PC-9 (cell line): ENCODE measurements at regions not wholly inside any gene's neighbourhood (a gene's known extent, or its start where the extent isn't known, plus 50 kb on each side); places are given as distances from the start of the nearest gene placed in this dataset.

Source experiments
- BruUV-seq: library from RNA; stranded (reverse); fragments of 400-500 nt; replicated peaks from 2 replicates; lab custom pipeline; 2021; lab: Mats Ljungman, UMichigan
- CTCF ChIA-PET: fragments of 300-600 bp; sonication (Branson Sonifier 250); formaldehyde crosslinking; loops from one replicate; lab custom pipeline; 2022; ENCODE audit warnings: antibody characterized with exemption; lab: Charles Lee
- POLR2A ChIA-PET: fragments of 300-600 bp; sonication (Branson Sonifier 250); formaldehyde crosslinking; loops from one replicate; lab custom pipeline; 2022; ENCODE audit warnings: antibody characterized with exemption; ENCODE audit not compliant: unreplicated experiment; lab: Charles Lee
- DNase-seq, 2 experiments: peaks; one replicate each; pipeline versions ENCODE4 v3.0.0 to v3.0.0-alpha.2; 2015 to 2022; ENCODE audit warnings: mixed read lengths in 1 of 2
- H2AFZ ChIP-seq: fragments of 200-600 bp; sonication (generic); 2 replicates; pipeline ENCODE4 v1.8.1; 2017; ENCODE audit warnings: antibody characterized with exemption
- H3F3A ChIP-seq: fragments of 200-600 bp; sonication (generic); 2 replicates; pipeline ENCODE4 v1.8.1; 2017; ENCODE audit warnings: antibody characterized with exemption, mild to moderate bottlenecking, low read depth; ENCODE audit not compliant: insufficient read depth
- H3K27ac ChIP-seq: fragments of 200-600 bp; sonication (generic); 2 replicates; pipeline ENCODE4 v1.6.1; 2016; ENCODE audit warnings: mixed run types
- H3K27me3 ChIP-seq: fragments of 200-600 bp; sonication (generic); 2 replicates; pipeline ENCODE4 v1.6.1; 2016; ENCODE audit warnings: low read depth, mixed run types; ENCODE audit not compliant: insufficient read depth
- H3K36me3 ChIP-seq: fragments of 200-600 bp; sonication (generic); 2 replicates; pipeline ENCODE4 v1.6.1; 2016; ENCODE audit warnings: low read depth, mixed run types
- H3K4me1 ChIP-seq: fragments of 200-600 bp; sonication (generic); replicated peaks from 2 replicates; pipeline ENCODE4 v1.6.1; 2016; ENCODE audit warnings: mixed run types; ENCODE audit not compliant: insufficient read depth
- H3K4me2 ChIP-seq: fragments of 200-600 bp; sonication (generic); 2 replicates; pipeline ENCODE4 v1.6.1; 2017; ENCODE audit warnings: mixed run types
- H3K4me3 ChIP-seq: fragments of 200-600 bp; sonication (generic); 2 replicates; pipeline ENCODE4 v1.6.1; 2016; ENCODE audit warnings: mixed run types
- H3K79me2 ChIP-seq: fragments of 200-600 bp; sonication (generic); 2 replicates; pipeline ENCODE4 v1.6.1; 2017; ENCODE audit warnings: low read depth, mixed run types
- H3K9me2 ChIP-seq: fragments of 200-600 bp; sonication (generic); 2 replicates; pipeline ENCODE4 v1.8.1; 2017; ENCODE audit warnings: mild to moderate bottlenecking; ENCODE audit not compliant: insufficient read depth
- H3K9me3 ChIP-seq: fragments of 200-600 bp; sonication (generic); 2 replicates; pipeline ENCODE4 v1.8.1; 2016; ENCODE audit warnings: low read depth; ENCODE audit not compliant: insufficient read depth
- H4K20me1 ChIP-seq: fragments of 200-600 bp; sonication (generic); 2 replicates; pipeline ENCODE4 v1.8.1; 2017; ENCODE audit not compliant: insufficient read depth
- CTCF ChIP-seq: fragments of 200-600 bp; sonication (generic); conservative IDR thresholded peaks from 2 replicates; pipeline ENCODE4 v1.6.1; 2017; ENCODE audit warnings: mixed run types, antibody characterized with exemption, mild to moderate bottlenecking, moderate library complexity
- EZH2 ChIP-seq: fragments of 200-600 bp; sonication (generic); IDR thresholded peaks from 2 replicates; pipeline ENCODE4 v1.8.0; 2017; ENCODE audit warnings: antibody characterized with exemption, low read depth
- intact Hi-C: fragments of 100-400 bp; cut with micrococcal nuclease; formaldehyde crosslinking; loops from one replicate; pipeline ENCODE4 v1.10.0; 2022; ENCODE audit not compliant: unreplicated experiment

GRCh38 chr12:116399055-116399454 lies 121.6 kb upstream of the MED13L start:
- H3K9me3 ChIP-seq, result peaks cover 8% of the 10 kb centered on the region; the same call in 1 of the 2 replicates
- no peaks in the 10 kb centered on the region; the same call in 1 of the 2 replicates for H3F3A ChIP-seq
- H3K4me1 ChIP-seq, result peaks cover 5% of the 10 kb centered on the region; the same call in 1 of the 2 replicates
- intact Hi-C loops, result no loop called here
- H3K79me2 ChIP-seq, result no peaks in the 10 kb centered on the region
- no peaks in the 10 kb centered on the region for H4K20me1 ChIP-seq
- H3K4me2 ChIP-seq, result no peak overlapping the region
- no peak for DNase-seq
- no peaks in the 10 kb centered on the region for H3K9me2 ChIP-seq
- ChIA-PET CTCF (no interaction called here), POLR2A (no interaction called here)
- no peak overlapping the region for H3K4me3 ChIP-seq
- no peak for TF ChIP-seq EZH2
- TF ChIP-seq CTCF, result no peak
- no peak overlapping the region for H2AFZ ChIP-seq
- no peaks in the 10 kb centered on the region for H3K36me3 ChIP-seq
- no peaks in the 10 kb centered on the region for H3K27me3 ChIP-seq
- BruUV-seq, result no TSS peak
- no peak overlapping the region for H3K27ac ChIP-seq

- BruUV-seq, result no TSS peak
- DNase-seq, result no peak
- H3K4me2 ChIP-seq, result no peak overlapping the region
- H3K27ac ChIP-seq, result no peak overlapping the region
- peaks cover 8% of the 10 kb centered on the region; the same call in 1 of the 2 replicates for H3K9me3 ChIP-seq
- CTCF ChIA-PET, result no interaction called here
- peaks cover 2% of the 10 kb centered on the region for H3F3A ChIP-seq
- POLR2A ChIA-PET, result no interaction called here
- no peak overlapping the region for H2AFZ ChIP-seq
- no peak for TF ChIP-seq CTCF
- TF ChIP-seq EZH2, result no peak
- H3K27me3 ChIP-seq, result no peaks in the 10 kb centered on the region
- peaks cover 2% of the 10 kb centered on the region; the same call in 1 of the 2 replicates for H3K4me1 ChIP-seq
- no peaks in the 10 kb centered on the region for H3K9me2 ChIP-seq
- intact Hi-C loops, result no loop called here
- no peaks in the 10 kb centered on the region for H3K79me2 ChIP-seq
- H3K4me3 ChIP-seq, result no peak overlapping the region
- no peaks in the 10 kb centered on the region for H3K36me3 ChIP-seq
- no peaks in the 10 kb centered on the region for H4K20me1 ChIP-seq
These were observed 123.3 kb upstream of the MED13L start for GRCh38 chr12:116400636-116401372.

DNA sequence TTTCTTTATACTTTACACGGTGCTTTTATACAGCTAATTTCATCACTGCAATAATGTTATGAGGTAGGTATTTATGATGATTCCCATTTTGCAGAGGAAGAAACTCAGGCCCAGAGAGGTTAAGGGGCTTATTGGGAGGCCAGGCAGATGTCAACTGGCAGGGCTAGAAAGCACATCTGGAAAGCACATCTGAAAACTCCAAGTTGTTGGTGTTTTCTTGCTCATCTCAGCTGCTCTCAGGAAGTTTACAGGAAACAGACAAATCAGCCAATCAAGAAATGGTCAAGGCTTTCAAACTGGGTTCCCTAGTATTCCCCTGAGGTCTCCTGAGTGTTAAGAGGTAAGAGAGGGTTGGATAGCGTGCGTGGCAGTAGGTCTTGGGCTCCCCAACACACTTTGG lies 124.1 kb upstream of the MED13L start:
- no peaks in the 10 kb centered on the region for H4K20me1 ChIP-seq
- POLR2A ChIA-PET, result no interaction called here
- no peaks in the 10 kb centered on the region for H3K36me3 ChIP-seq
- peaks cover 8% of the 10 kb centered on the region; the same call in 1 of the 2 replicates for H3K9me3 ChIP-seq
- H3F3A ChIP-seq, result peaks cover 8% of the 10 kb centered on the region
- H3K79me2 ChIP-seq, result no peaks in the 10 kb centered on the region
- DNase-seq, result no peak
- CTCF ChIA-PET, result interaction anchor here (0.6 kb wide), 1 partner anchor 144 kb away, joined by 10 read pairs; no protein-coding TSS in a partner anchor
- H3K27ac ChIP-seq, result no peak overlapping the region
- H3K4me3 ChIP-seq, result no peak overlapping the region
- TF ChIP-seq CTCF (no peak), EZH2 (no peak)
- H3K4me1 ChIP-seq, result peaks cover 8% of the 10 kb centered on the region
- BruUV-seq, result no TSS peak
- intact Hi-C loops, result no loop called here
- no peaks in the 10 kb centered on the region for H3K27me3 ChIP-seq
- no peak overlapping the region for H2AFZ ChIP-seq
- no peak overlapping the region for H3K4me2 ChIP-seq
- no peaks in the 10 kb centered on the region for H3K9me2 ChIP-seq
